NCI-H526 (cell line): ENCODE measurements at regions not wholly inside any gene's neighbourhood (a gene's known extent, or its start where the extent isn't known, plus 50 kb on each side); places are given as distances from the start of the nearest gene placed in this dataset.
"Not testable (repeated sequence)": the region's sequence is repeated elsewhere in the genome, so short reads cannot be mapped to it uniquely, and the experiment has no call there.

Experiments used
- DNase-seq, 2 experiments: peaks; one replicate each; lab custom pipeline; 2025; lab: John Stamatoyannopoulos, UW

GRCh38 chr18:42545825-42546224 is 569.7 kb downstream of the RIT2 start:
- DNase-seq = no peak

GRCh38 chr18:42548493-42548892 is 567.0 kb downstream of the RIT2 start:
- no peak for DNase-seq

GRCh38 chr18:42549596-42549995 is 565.9 kb downstream of the RIT2 start:
- DNase-seq = no peak

- not testable (repeated sequence) for DNase-seq
These were observed 562.9 kb downstream of the RIT2 start for GRCh38 chr18:42552559-42552958.

- no peak for DNase-seq
These were observed 556.3 kb downstream of the RIT2 start for GRCh38 chr18:42559069-42559690.

- no peak for DNase-seq
These were observed 554.0 kb downstream of the RIT2 start for GRCh38 chr18:42561521-42561920.

GRCh38 chr18:42563995-42564394 is 551.5 kb downstream of the RIT2 start:
- DNase-seq = no peak

GRCh38 chr18:42564761-42565160 is 550.7 kb downstream of the RIT2 start:
- no peak for DNase-seq

GRCh38 chr18:42568773-42569172 is 546.7 kb downstream of the RIT2 start:
- DNase-seq = no peak

GRCh38 chr18:42574871-42575270 is 540.6 kb downstream of the RIT2 start:
- no peak for DNase-seq

GRCh38 chr18:42576124-42576523 is 539.4 kb downstream of the RIT2 start:
- no peak for DNase-seq

- no peak for DNase-seq
These were observed 536.7 kb downstream of the RIT2 start for GRCh38 chr18:42578792-42579191.

GRCh38 chr18:42582266-42582665 is 533.2 kb downstream of the RIT2 start:
- no peak for DNase-seq

GRCh38 chr18:42583283-42583731 is 532.2 kb downstream of the RIT2 start:
- DNase-seq = no peak

GRCh38 chr18:42586601-42587000 is 528.9 kb downstream of the RIT2 start:
- DNase-seq = no peak

- DNase-seq = no peak
These were observed 526.7 kb downstream of the RIT2 start for GRCh38 chr18:42588786-42589185.

GRCh38 chr18:42604820-42605219 is 510.7 kb downstream of the RIT2 start:
- DNase-seq = no peak

- no peak for DNase-seq
These were observed 508.5 kb downstream of the RIT2 start for GRCh38 chr18:42606886-42607495.

GRCh38 chr18:42611134-42611533 is 504.4 kb downstream of the RIT2 start:
- no peak for DNase-seq

GRCh38 chr18:42614619-42615293 is 500.7 kb downstream of the RIT2 start:
- DNase-seq = no peak

GRCh38 chr18:42617221-42617620 is 498.3 kb downstream of the RIT2 start:
- DNase-seq = no peak

- no peak for DNase-seq
These were observed 495.7 kb downstream of the RIT2 start for GRCh38 chr18:42619771-42620170.

GRCh38 chr18:42620657-42621056 is 494.8 kb downstream of the RIT2 start:
- no peak for DNase-seq
